Peyer's patch (tissue), 4 donors: ENCODE measurements at regions not wholly inside any gene's neighbourhood (a gene's known extent, or its start where the extent isn't known, plus 50 kb on each side); places are given as distances from the start of the nearest gene placed in this dataset.

ENCODE experiments used
- DNase-seq, 3 donors: peaks; one replicate each; pipeline ENCODE4 v3.0.0-alpha.2; 2017 to 2019
- H3K27ac ChIP-seq, 4 donors: fragments of 200-600 bp; sonication (generic); one replicate each; pipeline ENCODE4 v1.5.1; 2016 to 2019
- H3K27me3 ChIP-seq, 2 donors: fragments of 200-600 bp; sonication (generic); one replicate each; pipeline ENCODE4 v1.5.1; 2019
- H3K36me3 ChIP-seq, 3 donors: fragments of 200-600 bp; sonication (generic); one replicate each; pipeline ENCODE4 v1.5.1; 2016 to 2019
- H3K4me1 ChIP-seq, 4 donors: fragments of 200-600 bp; sonication (generic); one replicate each; pipeline ENCODE4 v1.5.1; 2016 to 2019
- H3K4me3 ChIP-seq, 4 donors: fragments of 200-600 bp; sonication (generic); 1 replicate in 3 of 4; 2 replicates in 1 of 4; pipeline ENCODE4 v1.5.1; 2016 to 2019; ENCODE audit warnings: mild to moderate bottlenecking in 1 of 4
- H3K9me3 ChIP-seq, 4 donors: fragments of 200-600 bp; sonication (generic); one replicate each; pipeline ENCODE4 v1.5.1; 2016 to 2019; ENCODE audit warnings: mild to moderate bottlenecking in 1 of 4
- CTCF ChIP-seq, 6 experiments: fragments of 450-650 bp in 4 of 6; fragments of 200-600 bp in 2 of 6; sonication (generic) in 1 of 6; IDR thresholded peaks; one replicate each; pipeline ENCODE4 v1.5.1; 2017 to 2019; ENCODE audit warnings: antibody characterized with exemption in 6 of 6, mild to moderate bottlenecking in 3 of 6, moderate library complexity in 1 of 6
- POLR2A ChIP-seq, 2 donors: fragments of 450-650 bp; IDR thresholded peaks; one replicate each; pipeline ENCODE4 v1.5.1; 2017; ENCODE audit warnings: antibody characterized with exemption in 2 of 2, mild to moderate bottlenecking in 2 of 2, moderate library complexity in 2 of 2

- no peaks in the 10 kb centered on the region for H3K36me3 ChIP-seq
- H3K4me1 ChIP-seq, result no peaks in the 10 kb centered on the region
- no peak for DNase-seq
- no peaks in the 10 kb centered on the region for H3K27me3 ChIP-seq
- H3K27ac ChIP-seq, result no peak overlapping the region
- H3K4me3 ChIP-seq, result no peak overlapping the region
- no peak for TF ChIP-seq CTCF (IDR thresholded peaks at IDR 0.05)
- no peaks in the 10 kb centered on the region for H3K9me3 ChIP-seq
Observed at GRCh38 chr5:88000877-88001276, 267.8 kb downstream of the TMEM161B start.

- no peak overlapping the region for H3K4me3 ChIP-seq
- no peaks in the 10 kb centered on the region for H3K27me3 ChIP-seq
- no peaks in the 10 kb centered on the region for H3K9me3 ChIP-seq
- no peak overlapping the region for H3K27ac ChIP-seq
- no peaks in the 10 kb centered on the region for H3K36me3 ChIP-seq
- TF ChIP-seq CTCF (IDR thresholded peaks at IDR 0.05), result no peak
- no peak for TF ChIP-seq POLR2A (IDR thresholded peaks at IDR 0.05)
- DNase-seq, result no peak
- H3K4me1 ChIP-seq, result no peaks in the 10 kb centered on the region
Observed at GRCh38 chr5:87997662-87998061, 271.0 kb downstream of the TMEM161B start.

- no peaks in the 10 kb centered on the region for H3K9me3 ChIP-seq
- no peak overlapping the region for H3K4me3 ChIP-seq
- no peak for TF ChIP-seq CTCF (IDR thresholded peaks at IDR 0.05)
- no peak for TF ChIP-seq POLR2A (IDR thresholded peaks at IDR 0.05)
- H3K4me1 ChIP-seq, result no peaks in the 10 kb centered on the region
- no peaks in the 10 kb centered on the region for H3K27me3 ChIP-seq
- no peaks in the 10 kb centered on the region for H3K36me3 ChIP-seq
- H3K27ac ChIP-seq, result no peak overlapping the region
- DNase-seq, result no peak
Observed at GRCh38 chr5:87966213-87966612, 302.4 kb downstream of the TMEM161B start.

- DNase-seq, result no peak
- Histone ChIP-seq H3K4me3 (no peak overlapping the region), H3K27me3 (no peaks in the 10 kb centered on the region), H3K9me3 (no peaks in the 10 kb centered on the region), H3K4me1 (no peaks in the 10 kb centered on the region), H3K36me3 (no peaks in the 10 kb centered on the region), H3K27ac (no peak overlapping the region)
- TF ChIP-seq CTCF (IDR thresholded peaks at IDR 0.05) (no peak), POLR2A (IDR thresholded peaks at IDR 0.05) (no peak)
Observed at GRCh38 chr5:87954121-87954520, 314.5 kb downstream of the TMEM161B start.

- H3K4me1 ChIP-seq, result no peaks in the 10 kb centered on the region
- H3K27me3 ChIP-seq, result no peaks in the 10 kb centered on the region
- no peak overlapping the region for H3K4me3 ChIP-seq
- H3K36me3 ChIP-seq, result no peaks in the 10 kb centered on the region
- no peak for TF ChIP-seq POLR2A (IDR thresholded peaks at IDR 0.05)
- no peak for TF ChIP-seq CTCF (IDR thresholded peaks at IDR 0.05)
- no peaks in the 10 kb centered on the region for H3K9me3 ChIP-seq
- no peak for DNase-seq
- H3K27ac ChIP-seq, result no peak overlapping the region
Observed at GRCh38 chr5:87951661-87952060, 317.0 kb downstream of the TMEM161B start.
